ENCODE measurements at regions not wholly inside any gene's neighbourhood (a gene's known extent, or its start where the extent isn't known, plus 50 kb on each side); places are given as distances from the start of the nearest gene placed in this dataset.
"Not testable (repeated sequence)": the region's sequence is repeated elsewhere in the genome, so short reads cannot be mapped to it uniquely, and the experiment has no call there.

- TF ChIP-seq CTCF (IDR thresholded peaks at IDR 0.05; ENCODE audit: insufficient read depth, low read depth, low read length, missing control alignments): no peak
- DNase-seq (ENCODE audit: low read depth): no peak
- no peak overlapping the region for H3K4me3 ChIP-seq (ENCODE audit: low read depth, low read length)
These were observed 128.4 kb downstream of the ZFAND4 start for GRCh38 chr10:45544191-45544590.

- not testable (repeated sequence) for H3K4me3 ChIP-seq (ENCODE audit: low read depth, low read length); DNase-seq (ENCODE audit: low read depth)
These were observed 131.5 kb downstream of the ZFAND4 start for GRCh38 chr10:45541032-45541431.

GRCh38 chr10:45540589-45540988 lies 132.0 kb downstream of the ZFAND4 start:
- not testable (repeated sequence) for H3K4me3 ChIP-seq (ENCODE audit: low read depth, low read length); DNase-seq (ENCODE audit: low read depth)

GRCh38 chr10:45539569-45539968 lies 133.0 kb downstream of the ZFAND4 start:
- H3K4me3 ChIP-seq (ENCODE audit: low read depth, low read length); DNase-seq (ENCODE audit: low read depth): not testable (repeated sequence)

- no peak for TF ChIP-seq CTCF (IDR thresholded peaks at IDR 0.05; ENCODE audit: insufficient read depth, low read depth, low read length, missing control alignments)
- no peak for DNase-seq (ENCODE audit: low read depth)
- H3K4me3 ChIP-seq (ENCODE audit: low read depth, low read length): no peak overlapping the region
These were observed 138.0 kb downstream of the ZFAND4 start for GRCh38 chr10:45534572-45534971.

GRCh38 chr10:45532480-45532879 lies 140.1 kb downstream of the ZFAND4 start:
- DNase-seq (ENCODE audit: low read depth): no peak
- no peak overlapping the region for H3K4me3 ChIP-seq (ENCODE audit: low read depth, low read length)
- no peak for TF ChIP-seq CTCF (IDR thresholded peaks at IDR 0.05; ENCODE audit: insufficient read depth, low read depth, low read length, missing control alignments)

GRCh38 chr10:45526309-45526905 lies 146.2 kb downstream of the ZFAND4 start:
- no peak for TF ChIP-seq CTCF (IDR thresholded peaks at IDR 0.05; ENCODE audit: insufficient read depth, low read depth, low read length, missing control alignments)
- no peak overlapping the region for H3K4me3 ChIP-seq (ENCODE audit: low read depth, low read length)
- no peak for DNase-seq (ENCODE audit: low read depth)

GRCh38 chr10:45520476-45520875 lies 146.5 kb downstream of the ALOX5 start:
- TF ChIP-seq CTCF (IDR thresholded peaks at IDR 0.05; ENCODE audit: insufficient read depth, low read depth, low read length, missing control alignments): no peak
- DNase-seq (ENCODE audit: low read depth): peak; percentile 11
- no peak overlapping the region for H3K4me3 ChIP-seq (ENCODE audit: low read depth, low read length)

- H3K4me3 ChIP-seq (ENCODE audit: low read depth, low read length): no peak overlapping the region
- DNase-seq (ENCODE audit: low read depth): no peak
- TF ChIP-seq CTCF (IDR thresholded peaks at IDR 0.05; ENCODE audit: insufficient read depth, low read depth, low read length, missing control alignments): no peak
These were observed 144.7 kb downstream of the ALOX5 start for GRCh38 chr10:45518741-45519140.
